Thyroid gland (tissue), 4 donors: ENCODE measurements at regions not wholly inside any gene's neighbourhood (a gene's known extent, or its start where the extent isn't known, plus 50 kb on each side); places are given as distances from the start of the nearest gene placed in this dataset.

Experiments
- POLR2A ChIP-seq, 2 donors: fragments of 450-650 bp; IDR thresholded peaks; one replicate each; pipeline ENCODE4 v1.6.1; 2017; ENCODE audit warnings: antibody characterized with exemption in 2 of 2, mild to moderate bottlenecking in 2 of 2, moderate library complexity in 1 of 2
- TF ChIP-seq, protein P1 (sequence below), 6 experiments: fragments of 200-600 bp in 3 of 6; fragments of 450-650 bp in 3 of 6; sonication (generic) in 3 of 6; IDR thresholded peaks; one replicate each; pipeline ENCODE4 v1.5.1; 2016 to 2019; ENCODE audit warnings: antibody characterized with exemption in 6 of 6, mild to moderate bottlenecking in 2 of 6, inconsistent platforms in 1 of 6, moderate library complexity in 1 of 6

DNA sequence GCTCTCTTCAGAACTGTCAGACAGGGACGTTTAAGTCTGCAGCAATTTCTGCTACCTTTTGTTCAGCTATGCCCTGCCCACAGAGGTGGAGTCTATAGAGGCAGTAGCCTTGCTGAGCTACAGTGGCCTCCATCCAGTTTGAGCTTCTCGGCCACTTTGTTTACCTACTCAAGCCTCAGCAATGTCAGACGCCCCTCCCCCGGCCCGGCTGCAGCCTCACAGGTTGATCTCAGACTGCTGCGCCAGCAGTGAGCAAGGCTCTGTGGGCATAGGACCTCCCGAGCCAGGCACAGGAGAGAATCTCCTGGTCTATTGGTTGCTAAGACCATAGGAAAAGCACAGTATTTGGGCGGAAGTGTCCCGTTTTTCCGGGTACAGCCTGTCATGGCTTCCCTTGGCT is 89.9 kb upstream of the PDC start:
- TF ChIP-seq, protein P1, sequence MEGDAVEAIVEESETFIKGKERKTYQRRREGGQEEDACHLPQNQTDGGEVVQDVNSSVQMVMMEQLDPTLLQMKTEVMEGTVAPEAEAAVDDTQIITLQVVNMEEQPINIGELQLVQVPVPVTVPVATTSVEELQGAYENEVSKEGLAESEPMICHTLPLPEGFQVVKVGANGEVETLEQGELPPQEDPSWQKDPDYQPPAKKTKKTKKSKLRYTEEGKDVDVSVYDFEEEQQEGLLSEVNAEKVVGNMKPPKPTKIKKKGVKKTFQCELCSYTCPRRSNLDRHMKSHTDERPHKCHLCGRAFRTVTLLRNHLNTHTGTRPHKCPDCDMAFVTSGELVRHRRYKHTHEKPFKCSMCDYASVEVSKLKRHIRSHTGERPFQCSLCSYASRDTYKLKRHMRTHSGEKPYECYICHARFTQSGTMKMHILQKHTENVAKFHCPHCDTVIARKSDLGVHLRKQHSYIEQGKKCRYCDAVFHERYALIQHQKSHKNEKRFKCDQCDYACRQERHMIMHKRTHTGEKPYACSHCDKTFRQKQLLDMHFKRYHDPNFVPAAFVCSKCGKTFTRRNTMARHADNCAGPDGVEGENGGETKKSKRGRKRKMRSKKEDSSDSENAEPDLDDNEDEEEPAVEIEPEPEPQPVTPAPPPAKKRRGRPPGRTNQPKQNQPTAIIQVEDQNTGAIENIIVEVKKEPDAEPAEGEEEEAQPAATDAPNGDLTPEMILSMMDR (IDR thresholded peaks at IDR 0.05), result no peak
- TF ChIP-seq POLR2A (IDR thresholded peaks at IDR 0.05), result no peak
